ENCODE measurements at regions not wholly inside any gene's neighbourhood (a gene's known extent, or its start where the extent isn't known, plus 50 kb on each side); places are given as distances from the start of the nearest gene placed in this dataset.

GRCh38 chr4:115171220-115171619 lies 57.8 kb upstream of the NDST4 start:
- DNase-seq = no peak

GRCh38 chr4:115165503-115165902 lies 52.1 kb upstream of the NDST4 start:
- no peak for DNase-seq

Measured in activated gamma-delta T cell treated with Interleukin-2 at 50 U/mL for 16 hours (primary cell).